Erythroblast (primary cell): ENCODE measurements at regions not wholly inside any gene's neighbourhood (a gene's known extent, or its start where the extent isn't known, plus 50 kb on each side); places are given as distances from the start of the nearest gene placed in this dataset.

Experiments used
- GATA1 ChIP-seq: IDR thresholded peaks from 2 replicates; pipeline ENCODE4 v1.6.1; 2011; ENCODE audit warnings: low read depth, mild to moderate bottlenecking, control low read depth, low read length, moderate library complexity
- POLR2A ChIP-seq: IDR thresholded peaks from 2 replicates; pipeline ENCODE4 v1.6.1; 2011; ENCODE audit warnings: mild to moderate bottlenecking, low read length

DNA sequence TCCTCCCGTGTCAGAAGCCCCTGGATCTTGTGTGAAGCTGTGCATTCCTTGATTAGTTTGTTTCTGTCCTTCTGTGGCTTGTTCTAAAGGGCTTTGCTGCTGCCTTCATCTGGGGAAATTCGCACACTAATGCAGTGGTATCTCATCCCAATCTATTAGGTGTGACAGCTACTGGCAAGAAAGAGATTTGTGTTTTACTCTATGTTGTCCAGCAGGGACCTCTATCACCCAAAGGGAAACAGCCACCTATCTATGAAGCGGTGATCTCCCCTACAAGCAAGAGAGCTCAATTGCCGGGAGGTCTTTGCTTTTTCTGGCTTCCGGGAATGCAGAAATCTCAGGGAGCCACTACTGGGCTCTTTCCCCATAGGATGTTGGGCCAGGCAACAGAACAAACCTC lies 151.8 kb downstream of the NRN1 start:
- TF ChIP-seq POLR2A (no peak), GATA1 (no peak)
